HepG2 (cell line): ENCODE measurements at regions not wholly inside any gene's neighbourhood (a gene's known extent, or its start where the extent isn't known, plus 50 kb on each side); places are given as distances from the start of the nearest gene placed in this dataset.

Experiments used
- ATAC-seq: fragments of 200-7000 bp; cut with Tn5 transposase; 3 replicates; pipeline ENCODE4 v1.9.1; 2020; ENCODE audit warnings: mild to moderate bottlenecking, moderate library complexity
- BruUV-seq: library from RNA; stranded (reverse); fragments of 400-500 nt; replicated peaks from 2 replicates; lab custom pipeline; 2021; lab: Mats Ljungman, UMichigan
- CTCF ChIA-PET: fragments of 300-600 bp; formaldehyde crosslinking; extraction: SDS; loops from one replicate; lab custom pipeline; 2021; ENCODE audit warnings: low total read pairs, inconsistent platforms, low intra/inter-chr PET ratio; lab: Yijun Ruan, JAX
- POLR2A ChIA-PET: fragments of 350-600 bp; sonication (Branson Sonifier 250); formaldehyde crosslinking; loops from one replicate; lab custom pipeline; 2020; ENCODE audit warnings: antibody characterized with exemption, inconsistent platforms; lab: Yijun Ruan, JAX
- DNase-seq: peaks from one replicate; pipeline ENCODE4 v3.0.0-alpha.2; 2015; ENCODE audit warnings: low spot score
- FAIRE-seq: peaks from 3 replicates; lab custom pipeline; 2011; peaks lifted over from hg19 to GRCh38; lab: Jason Lieb, UNC
- H2AFZ ChIP-seq: one replicate; pipeline ENCODE4 v1.6.1; 2011; ENCODE audit warnings: low read length, inconsistent platforms
- H3K27ac ChIP-seq: fragments of 300-600 bp; 3 replicates; pipeline ENCODE4 v1.8.0; 2011; ENCODE audit warnings: mixed run types, mild to moderate bottlenecking, mixed read lengths, low read length, inconsistent platforms; ENCODE audit not compliant: insufficient read depth; ENCODE audit errors: extremely low read length
- H3K27me3 ChIP-seq, 2 experiments: fragments of 200-600 bp in 1 of 2; 2 replicates in 1 of 2; 3 replicates in 1 of 2; pipeline versions ENCODE4 v1.6.0 to v1.8.0; 2011; ENCODE audit warnings: low read length in 2 of 2, mild to moderate bottlenecking in 2 of 2, moderate library complexity in 2 of 2, inconsistent platforms in 1 of 2; ENCODE audit not compliant: insufficient read depth in 2 of 2, control insufficient read depth in 1 of 2
- H3K36me3 ChIP-seq, 2 experiments: fragments of 200-600 bp in 1 of 2; replicated peaks in 1 of 2; 2 replicates in 1 of 2; 3 replicates in 1 of 2; pipeline versions ENCODE4 v1.5.1 to v1.8.0; 2011; ENCODE audit warnings: low read length in 2 of 2, inconsistent platforms in 1 of 2; ENCODE audit not compliant: insufficient read depth in 2 of 2, control insufficient read depth in 1 of 2
- H3K4me1 ChIP-seq: 2 replicates; pipeline ENCODE4 v1.5.1; 2012; ENCODE audit warnings: low read length, inconsistent platforms; ENCODE audit not compliant: insufficient read depth
- H3K4me2 ChIP-seq: 2 replicates; pipeline ENCODE4 v1.6.0; 2011; ENCODE audit warnings: low read depth, low read length, inconsistent platforms
- H3K4me3 ChIP-seq, 3 experiments: fragments of 200-600 bp in 1 of 3; sonication (generic), shearing (Covaris generic) in 1 of 3; replicated peaks in 1 of 3; 2 replicates each; pipeline ENCODE4 v1.5.1; 2011 to 2016; ENCODE audit warnings: low read length in 3 of 3, inconsistent platforms in 2 of 3, low read depth in 2 of 3, mild to moderate bottlenecking in 2 of 3, control low read depth in 1 of 3, mixed read lengths in 1 of 3; ENCODE audit not compliant: insufficient read depth in 1 of 3
- H3K79me2 ChIP-seq: one replicate; pipeline ENCODE4 v1.6.1; 2011; ENCODE audit warnings: low read length, inconsistent platforms; ENCODE audit not compliant: insufficient read depth
- H3K9ac ChIP-seq: 2 replicates; pipeline ENCODE4 v1.6.0; 2011; ENCODE audit warnings: mild to moderate bottlenecking, low read depth, low read length, inconsistent platforms; ENCODE audit not compliant: insufficient read depth
- H3K9me3 ChIP-seq: 2 replicates; pipeline ENCODE4 v1.5.1; 2012; ENCODE audit warnings: mild to moderate bottlenecking, low read length
- H4K20me1 ChIP-seq: 2 replicates; pipeline ENCODE4 v1.6.0; 2011; ENCODE audit warnings: inconsistent platforms, mild to moderate bottlenecking, low read length, moderate library complexity; ENCODE audit not compliant: insufficient read depth
- AFF4 ChIP-seq: sonication (generic); formaldehyde crosslinking; IDR thresholded peaks from 2 replicates; pipeline ENCODE4 v1.4.0; 2020; ENCODE audit warnings: missing genetic modification reagents
- ARID5B ChIP-seq: IDR thresholded peaks from 2 replicates; pipeline ENCODE4 v1.4.0; 2020; ENCODE audit warnings: mild to moderate bottlenecking, missing genetic modification reagents
- EHMT2 ChIP-seq: fragments of 200-600 bp; sonication (generic); IDR thresholded peaks from 2 replicates; pipeline ENCODE4 v1.7.0; 2017; ENCODE audit warnings: antibody characterized with exemption, low read depth, low read length, borderline replicate concordance
- GPBP1L1 ChIP-seq: sonication (generic); formaldehyde crosslinking; IDR thresholded peaks from 2 replicates; pipeline ENCODE4 v1.5.0; 2020; ENCODE audit warnings: mild to moderate bottlenecking, missing genetic modification reagents
- HNF4A ChIP-seq: sonication (generic); formaldehyde crosslinking; IDR thresholded peaks from 2 replicates; pipeline ENCODE4 v1.4.0; 2020; ENCODE audit warnings: missing genetic modification reagents
- KLF6 ChIP-seq: IDR thresholded peaks from 2 replicates; pipeline ENCODE4 v1.8.0; 2016; ENCODE audit warnings: missing biosample characterization, missing genetic modification reagents
- KMT2A ChIP-seq: sonication (generic); formaldehyde crosslinking; IDR thresholded peaks from 2 replicates; pipeline ENCODE4 v1.4.0; 2020; ENCODE audit warnings: missing genetic modification reagents
- MYNN ChIP-seq: sonication (generic); formaldehyde crosslinking; IDR thresholded peaks from 2 replicates; pipeline ENCODE4 v1.4.0; 2020; ENCODE audit warnings: mild to moderate bottlenecking, low read depth, missing genetic modification reagents
- NFYC ChIP-seq: IDR thresholded peaks from 2 replicates; pipeline ENCODE4 v1.6.1; 2016; ENCODE audit warnings: missing genetic modification reagents, missing compliant biosample characterization
- NR2F6 ChIP-seq, 2 experiments: IDR thresholded peaks; 2 replicates each; pipeline ENCODE4 v1.6.1; 2016; ENCODE audit warnings: antibody characterized with exemption in 1 of 2, mild to moderate bottlenecking in 1 of 2
- PAWR ChIP-seq: sonication (generic); formaldehyde crosslinking; IDR thresholded peaks from 2 replicates; pipeline ENCODE4 v1.4.0; 2020; ENCODE audit warnings: missing genetic modification reagents, mild to moderate bottlenecking, borderline replicate concordance
- REXO4 ChIP-seq: sonication (generic); formaldehyde crosslinking; IDR thresholded peaks from 2 replicates; pipeline ENCODE4 v1.8.0; 2022; ENCODE audit warnings: missing genetic modification reagents, mild to moderate bottlenecking, borderline replicate concordance
- ZNF30 ChIP-seq: sonication (generic); formaldehyde crosslinking; IDR thresholded peaks from 2 replicates; pipeline ENCODE4 v1.5.0; 2020; ENCODE audit warnings: mild to moderate bottlenecking, missing genetic modification reagents
- ZNF564 ChIP-seq: sonication (generic); formaldehyde crosslinking; IDR thresholded peaks from 2 replicates; pipeline ENCODE4 v1.8.1; 2023; ENCODE audit warnings: mild to moderate bottlenecking, missing genetic modification reagents
- ZNF644 ChIP-seq: IDR thresholded peaks from 2 replicates; pipeline ENCODE4 v1.6.1; 2016; ENCODE audit warnings: low read depth
- ZNF720 ChIP-seq: sonication (generic); formaldehyde crosslinking; IDR thresholded peaks from 2 replicates; pipeline ENCODE4 v1.4.0; 2020; ENCODE audit warnings: missing genetic modification reagents
- ZNF879 ChIP-seq: sonication (generic); formaldehyde crosslinking; IDR thresholded peaks from 2 replicates; pipeline ENCODE4 v1.8.1; 2023; ENCODE audit warnings: missing genetic modification reagents
- WGBS: methylation state at CpG from one replicate; pipeline ENCODE4 v1.1.6; 2017; ENCODE audit warnings: low lambda C conversion rate; 5-methylcytosine and 5-hydroxymethylcytosine counted together
- in situ Hi-C: cut with HindIII; loops from 2 replicates; pipeline ENCODE4 v1.10.0; 2017; ENCODE audit warnings: low pct_unique_long_range_greater_than_20kb; ENCODE audit not compliant: extremely low pct_ligation_motif_present
- intact Hi-C: fragments of 100-400 bp; cut with micrococcal nuclease; formaldehyde crosslinking; loops from one replicate; pipeline ENCODE4 v1.10.0; 2022; ENCODE audit not compliant: unreplicated experiment

GRCh38 chr3:116963802-116964201, 254.2 kb downstream of the TUSC7 start:
- DNase-seq (no peak), FAIRE-seq (no peak), ATAC-seq (no peak)
- Histone ChIP-seq H3K27ac (no peak overlapping the region), H2AFZ (no peak overlapping the region), H3K36me3 (no peaks in the 10 kb centered on the region), H4K20me1 (no peaks in the 10 kb centered on the region), H3K27me3 (no peaks in the 10 kb centered on the region), H3K9ac (no peak overlapping the region), H3K4me3 (no peak overlapping the region), H3K4me1 (no peaks in the 10 kb centered on the region), H3K9me3 (no peaks in the 10 kb centered on the region), H3K79me2 (no peaks in the 10 kb centered on the region), H3K4me2 (no peak overlapping the region)
- intact Hi-C loops (no loop called here), in situ Hi-C loops (no loop called here)
- CTCF ChIA-PET, result no interaction called here
- WGBS, result 0% methylated on average over 3 of the region's 3 CpGs
- no TSS peak for BruUV-seq
- POLR2A ChIA-PET, result no interaction called here
- TF ChIP-seq NFYC (CRISPR knock-in tag), result no peak
- TF ChIP-seq ARID5B (CRISPR knock-in tag), result no peak
- TF ChIP-seq ZNF644 (CRISPR knock-in tag), result no peak
- TF ChIP-seq NR2F6 (IDR thresholded peaks at IDR 0.05), result no peak
- TF ChIP-seq NR2F6 (CRISPR knock-in tag; IDR thresholded peaks at IDR 0.05), result no peak
- no peak for TF ChIP-seq KMT2A (CRISPR knock-in tag)
- no peak for TF ChIP-seq REXO4
- TF ChIP-seq ZNF879 (CRISPR knock-in tag), result no peak
- no peak for TF ChIP-seq ZNF564 (CRISPR knock-in tag)
- no peak for TF ChIP-seq MYNN (CRISPR knock-in tag)
- TF ChIP-seq EHMT2, result no peak
- no peak for TF ChIP-seq AFF4
- no peak for TF ChIP-seq ZNF720
- TF ChIP-seq PAWR (CRISPR knock-in tag), result no peak
- no peak for TF ChIP-seq HNF4A
- no peak for TF ChIP-seq ZNF30 (CRISPR knock-in tag)
- TF ChIP-seq KLF6, result no peak
- no peak for TF ChIP-seq GPBP1L1 (CRISPR knock-in tag)
